GM23248 (cell line): ENCODE measurements at regions not wholly inside any gene's neighbourhood (a gene's known extent, or its start where the extent isn't known, plus 50 kb on each side); places are given as distances from the start of the nearest gene placed in this dataset.

Experiments
- DNase-seq: peaks from one replicate; pipeline ENCODE4 v3.0.0-alpha.2; 2015
- H2AFZ ChIP-seq: fragments of 200-600 bp; sonication (generic); 2 replicates; pipeline ENCODE4 v1.6.1; 2016; ENCODE audit warnings: antibody characterized with exemption
- H3F3A ChIP-seq: fragments of 200-600 bp; sonication (generic); 2 replicates; pipeline ENCODE4 v1.6.1; 2016; ENCODE audit warnings: mild to moderate bottlenecking, antibody characterized with exemption, mixed run types; ENCODE audit not compliant: insufficient read depth
- H3K27ac ChIP-seq: fragments of 200-600 bp; sonication (generic); 2 replicates; pipeline ENCODE4 v1.5.1; 2016; ENCODE audit warnings: mild to moderate bottlenecking
- H3K27me3 ChIP-seq: fragments of 200-600 bp; sonication (generic); replicated peaks from 2 replicates; pipeline ENCODE4 v1.6.1; 2016; ENCODE audit warnings: mild to moderate bottlenecking; ENCODE audit not compliant: insufficient read depth
- H3K36me3 ChIP-seq: fragments of 200-600 bp; sonication (generic); 2 replicates; pipeline ENCODE4 v1.6.1; 2016; ENCODE audit warnings: low read depth, mild to moderate bottlenecking
- H3K4me1 ChIP-seq: fragments of 200-600 bp; sonication (generic); 2 replicates; pipeline ENCODE4 v1.6.1; 2016; ENCODE audit warnings: mild to moderate bottlenecking; ENCODE audit not compliant: insufficient read depth
- H3K4me2 ChIP-seq: fragments of 200-600 bp; sonication (generic); one replicate; pipeline ENCODE4 v1.6.1; 2016; ENCODE audit warnings: mild to moderate bottlenecking; ENCODE audit not compliant: unreplicated experiment
- H3K4me3 ChIP-seq: fragments of 200-600 bp; sonication (generic); 2 replicates; pipeline ENCODE4 v1.5.1; 2016; ENCODE audit warnings: mild to moderate bottlenecking
- H3K79me2 ChIP-seq: fragments of 200-600 bp; sonication (generic); 2 replicates; pipeline ENCODE4 v1.6.1; 2016; ENCODE audit warnings: mild to moderate bottlenecking; ENCODE audit not compliant: insufficient read depth
- H3K9ac ChIP-seq: fragments of 200-600 bp; sonication (generic); 2 replicates; pipeline ENCODE4 v1.6.1; 2016; ENCODE audit warnings: mild to moderate bottlenecking
- H3K9me2 ChIP-seq: fragments of 200-600 bp; sonication (generic); 2 replicates; pipeline ENCODE4 v1.6.1; 2016; ENCODE audit warnings: mixed run types, mild to moderate bottlenecking, moderate library complexity; ENCODE audit not compliant: insufficient read depth
- H3K9me3 ChIP-seq: fragments of 200-600 bp; sonication (generic); one replicate; pipeline ENCODE4 v1.6.1; 2017; ENCODE audit warnings: low read depth
- H4K20me1 ChIP-seq: fragments of 200-600 bp; sonication (generic); 2 replicates; pipeline ENCODE4 v1.6.0; 2016; ENCODE audit not compliant: insufficient read depth
- EZH2 ChIP-seq: fragments of 200-600 bp; sonication (generic); IDR thresholded peaks from 2 replicates; pipeline ENCODE4 v1.6.1; 2018; ENCODE audit warnings: antibody characterized with exemption, mild to moderate bottlenecking; ENCODE audit not compliant: insufficient read depth, poor library complexity, severe bottlenecking
- EZH2phosphoT487 ChIP-seq: fragments of 200-600 bp; sonication (generic); IDR thresholded peaks from 2 replicates; pipeline ENCODE4 v1.6.1; 2018; ENCODE audit warnings: antibody characterized with exemption, moderate library complexity, mild to moderate bottlenecking, low read depth; ENCODE audit not compliant: insufficient read depth
- WGBS, 2 experiments: methylation state at CpG; one replicate each; pipeline ENCODE4 v1.1.6; 2015 to 2017; ENCODE audit warnings: low lambda C conversion rate in 2 of 2, low coverage in 1 of 2; ENCODE audit errors: missing lambda C conversion rate in 2 of 2; 5-methylcytosine and 5-hydroxymethylcytosine counted together
- in situ Hi-C: fragments of 300-500 bp; cut with MboI; formaldehyde crosslinking; loops from 2 replicates; pipeline ENCODE4 v1.15.0; 2020

- no peaks in the 10 kb centered on the region for H3K36me3 ChIP-seq
- DNase-seq, result no peak
- in situ Hi-C loops, result no loop called here
- no peak overlapping the region for H3K27ac ChIP-seq
- no peaks in the 10 kb centered on the region for H4K20me1 ChIP-seq
- H2AFZ ChIP-seq, result no peak overlapping the region
- no peak overlapping the region for H3K4me3 ChIP-seq
- no peaks in the 10 kb centered on the region for H3F3A ChIP-seq
- no peaks in the 10 kb centered on the region for H3K4me1 ChIP-seq
- H3K9ac ChIP-seq, result no peak overlapping the region
- no peaks in the 10 kb centered on the region for H3K79me2 ChIP-seq
- no peaks in the 10 kb centered on the region for H3K9me2 ChIP-seq
- WGBS, 2 experiments, result 88 to 90% methylated on average over 3 of the region's 3 CpGs
- H3K4me2 ChIP-seq, result no peak overlapping the region
- no peaks in the 10 kb centered on the region; the same call in 1 of the 2 replicates for H3K27me3 ChIP-seq
- H3K9me3 ChIP-seq, result no peaks in the 10 kb centered on the region
- no peak for TF ChIP-seq EZH2phosphoT487
- TF ChIP-seq EZH2, result no peak
Measured at GRCh38 chr4:25981749-25982148, 67.7 kb downstream of the SMIM20 start.

- H3K27ac ChIP-seq, result no peak overlapping the region
- no peak overlapping the region for H2AFZ ChIP-seq
- no peaks in the 10 kb centered on the region for H3K79me2 ChIP-seq
- H3K4me1 ChIP-seq, result no peaks in the 10 kb centered on the region
- no peaks in the 10 kb centered on the region for H3K36me3 ChIP-seq
- H3K9me3 ChIP-seq, result no peaks in the 10 kb centered on the region
- no peaks in the 10 kb centered on the region; the same call in 1 of the 2 replicates for H3K27me3 ChIP-seq
- H3K4me2 ChIP-seq, result no peak overlapping the region
- no peaks in the 10 kb centered on the region for H4K20me1 ChIP-seq
- no peak overlapping the region for H3K4me3 ChIP-seq
- no peak for DNase-seq
- in situ Hi-C loops, result no loop called here
- no peak overlapping the region for H3K9ac ChIP-seq
- H3F3A ChIP-seq, result no peaks in the 10 kb centered on the region
- TF ChIP-seq EZH2, result no peak
- no peak for TF ChIP-seq EZH2phosphoT487
- H3K9me2 ChIP-seq, result no peaks in the 10 kb centered on the region
- 75 to 76% methylated on average over 7 of the region's 7 CpGs for WGBS, 2 experiments
Measured at GRCh38 chr4:25982962-25983361, 68.9 kb downstream of the SMIM20 start.

GRCh38 chr4:25984266-25984665, 70.2 kb downstream of the SMIM20 start:
- DNase-seq, result no peak
- TF ChIP-seq EZH2phosphoT487, result no peak
- no peak for TF ChIP-seq EZH2
- no peaks in the 10 kb centered on the region for H3F3A ChIP-seq
- no peak overlapping the region for H2AFZ ChIP-seq
- H3K4me2 ChIP-seq, result no peak overlapping the region
- H3K27ac ChIP-seq, result no peak overlapping the region
- H3K9me3 ChIP-seq, result no peaks in the 10 kb centered on the region
- H3K9ac ChIP-seq, result no peak overlapping the region
- 78 to 83% methylated on average over 6 of the region's 6 CpGs for WGBS, 2 experiments
- H3K27me3 ChIP-seq, result no peaks in the 10 kb centered on the region; the same call in 1 of the 2 replicates
- no peaks in the 10 kb centered on the region for H3K9me2 ChIP-seq
- no peaks in the 10 kb centered on the region for H3K4me1 ChIP-seq
- in situ Hi-C loops, result no loop called here
- H4K20me1 ChIP-seq, result no peaks in the 10 kb centered on the region
- no peaks in the 10 kb centered on the region for H3K79me2 ChIP-seq
- no peak overlapping the region for H3K4me3 ChIP-seq
- H3K36me3 ChIP-seq, result no peaks in the 10 kb centered on the region

- Histone ChIP-seq H3F3A (no peaks in the 10 kb centered on the region), H3K27ac (no peak overlapping the region), H3K9me3 (no peaks in the 10 kb centered on the region), H3K9ac (no peak overlapping the region), H3K4me1 (no peaks in the 10 kb centered on the region), H3K4me2 (no peak overlapping the region), H3K4me3 (no peak overlapping the region), H3K9me2 (no peaks in the 10 kb centered on the region), H3K79me2 (no peaks in the 10 kb centered on the region), H2AFZ (no peak overlapping the region), H3K27me3 (no peaks in the 10 kb centered on the region; the same call in 1 of the 2 replicates), H3K36me3 (no peaks in the 10 kb centered on the region), H4K20me1 (no peaks in the 10 kb centered on the region)
- no peak for DNase-seq
- TF ChIP-seq EZH2phosphoT487, result no peak
- 72 to 78% methylated on average over 5 of the region's 5 CpGs for WGBS, 2 experiments
- in situ Hi-C loops, result no loop called here
Measured at GRCh38 chr4:25984796-25985195, 70.8 kb downstream of the SMIM20 start.

GRCh38 chr4:25986807-25987206, 72.8 kb downstream of the SMIM20 start:
- no peak overlapping the region for H3K27ac ChIP-seq
- no peaks in the 10 kb centered on the region for H3K9me2 ChIP-seq
- H3K27me3 ChIP-seq, result no peaks in the 10 kb centered on the region; the same call in 1 of the 2 replicates
- DNase-seq, result no peak
- H3K9me3 ChIP-seq, result no peaks in the 10 kb centered on the region
- no peaks in the 10 kb centered on the region for H3K79me2 ChIP-seq
- WGBS, 2 experiments, result 93 to 96% methylated on average over 7 of the region's 7 CpGs
- in situ Hi-C loops, result no loop called here
- no peaks in the 10 kb centered on the region for H3F3A ChIP-seq
- H3K4me1 ChIP-seq, result no peaks in the 10 kb centered on the region
- H3K36me3 ChIP-seq, result no peaks in the 10 kb centered on the region
- H2AFZ ChIP-seq, result no peak overlapping the region
- no peak overlapping the region for H3K9ac ChIP-seq
- H3K4me3 ChIP-seq, result no peak overlapping the region
- TF ChIP-seq EZH2phosphoT487, result no peak
- TF ChIP-seq EZH2, result no peak
- H4K20me1 ChIP-seq, result no peaks in the 10 kb centered on the region
- H3K4me2 ChIP-seq, result no peak overlapping the region
